ENCODE measurements at regions not wholly inside any gene's neighbourhood (a gene's known extent, or its start where the extent isn't known, plus 50 kb on each side); places are given as distances from the start of the nearest gene placed in this dataset.
"Not testable (repeated sequence)": the region's sequence is repeated elsewhere in the genome, so short reads cannot be mapped to it uniquely, and the experiment has no call there.

DNA sequence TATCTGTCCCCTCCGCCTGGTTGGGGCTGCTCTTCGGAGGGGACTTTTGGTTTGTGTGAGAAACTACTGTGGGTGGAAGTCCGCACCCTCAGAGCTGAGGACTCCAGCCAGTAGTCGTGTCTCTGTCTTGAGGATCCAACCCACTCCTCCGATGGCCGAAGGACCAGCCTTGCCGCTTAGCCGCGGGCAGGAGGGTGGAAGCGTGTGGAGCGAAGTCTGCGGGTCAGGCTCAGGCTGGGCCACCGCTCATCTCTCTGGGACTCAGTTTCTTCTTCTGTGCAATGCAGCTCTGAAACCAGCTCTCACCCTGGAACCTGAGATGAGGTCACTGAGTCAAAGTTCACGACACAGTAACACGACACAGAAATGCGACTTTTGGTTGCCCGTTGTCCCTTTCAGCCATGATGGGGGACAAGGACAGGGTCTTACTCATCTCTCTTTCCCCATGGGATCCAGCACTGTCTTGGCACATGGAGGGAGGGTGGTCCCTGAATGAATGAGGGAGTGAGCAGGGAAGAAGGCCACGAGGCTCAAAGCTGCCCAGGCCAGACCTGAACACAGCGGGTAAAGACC lies 133.3 kb upstream of the PODXL start:
- no peak for DNase-seq (ENCODE audit: low read depth in 4 of 4, low spot score in 3 of 4)

DNA sequence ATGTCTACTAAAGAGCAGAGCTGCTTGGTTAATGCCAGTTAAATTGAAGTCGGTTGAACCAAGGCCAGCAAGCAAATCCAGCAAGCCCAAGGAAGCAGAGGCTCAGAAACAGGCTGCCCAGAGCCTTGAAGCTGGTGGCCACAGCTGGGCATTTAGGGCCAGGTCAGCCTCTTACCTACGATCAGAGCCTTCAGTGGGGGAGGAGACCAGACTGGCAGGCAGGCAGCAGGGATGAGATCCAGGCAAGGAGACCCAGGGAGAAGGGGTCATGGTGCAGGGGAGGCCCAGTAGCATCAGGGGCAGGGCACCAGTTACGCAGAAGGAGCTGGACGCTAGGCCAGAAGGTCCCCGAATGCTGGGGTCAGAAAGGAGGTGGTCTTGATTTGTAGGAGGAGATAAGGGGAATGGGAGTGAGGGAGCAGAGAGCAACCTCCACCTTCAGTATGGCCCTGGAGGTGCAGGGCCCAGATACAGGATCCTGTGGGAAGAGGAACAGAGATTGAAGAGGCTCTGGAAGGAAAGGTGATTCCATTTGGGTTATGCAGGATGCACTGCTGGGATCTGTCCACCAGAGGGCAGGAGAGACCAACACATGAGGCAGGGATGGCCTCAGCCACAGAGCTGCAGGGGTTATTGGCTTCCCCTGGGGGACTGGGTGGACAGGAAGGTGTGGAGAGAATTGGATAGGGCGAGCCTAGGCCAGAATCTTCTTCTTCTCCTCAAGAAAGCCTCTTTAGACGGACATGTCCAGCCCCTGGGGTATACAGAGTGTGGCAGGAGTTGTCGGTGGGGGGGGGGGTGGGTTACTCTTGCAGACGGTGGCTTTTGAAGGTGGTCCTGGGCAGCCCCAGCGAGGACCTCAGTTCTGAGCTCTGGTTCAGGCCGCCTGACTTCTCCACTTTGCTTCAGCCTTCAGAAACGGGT lies 132.6 kb upstream of the PODXL start:
- peak in 2 of 4 donors; percentile 22 to 36 for DNase-seq (ENCODE audit: low read depth in 4 of 4, low spot score in 3 of 4)

DNA sequence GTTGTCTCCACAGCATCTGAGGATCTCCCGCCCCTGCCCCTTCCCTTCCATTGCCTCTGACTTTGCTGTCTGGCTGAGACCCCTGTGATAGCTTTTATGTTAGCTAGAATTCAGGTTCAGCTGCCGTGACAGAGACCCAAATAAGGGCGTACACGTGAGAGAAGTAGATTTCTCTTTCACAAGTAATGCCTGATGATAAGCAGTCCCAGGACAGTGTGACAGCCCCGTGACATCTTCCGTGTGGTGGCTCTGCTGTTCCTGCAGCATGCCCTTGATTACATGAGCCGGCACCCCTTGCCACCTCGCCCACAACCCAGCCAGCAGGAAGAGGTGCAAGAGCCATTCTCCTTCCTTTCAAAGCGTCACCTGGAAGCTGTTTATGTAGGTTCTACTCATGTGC lies 130.9 kb upstream of the PODXL start:
- DNase-seq (ENCODE audit: low read depth in 4 of 4, low spot score in 3 of 4) = no peak

DNA sequence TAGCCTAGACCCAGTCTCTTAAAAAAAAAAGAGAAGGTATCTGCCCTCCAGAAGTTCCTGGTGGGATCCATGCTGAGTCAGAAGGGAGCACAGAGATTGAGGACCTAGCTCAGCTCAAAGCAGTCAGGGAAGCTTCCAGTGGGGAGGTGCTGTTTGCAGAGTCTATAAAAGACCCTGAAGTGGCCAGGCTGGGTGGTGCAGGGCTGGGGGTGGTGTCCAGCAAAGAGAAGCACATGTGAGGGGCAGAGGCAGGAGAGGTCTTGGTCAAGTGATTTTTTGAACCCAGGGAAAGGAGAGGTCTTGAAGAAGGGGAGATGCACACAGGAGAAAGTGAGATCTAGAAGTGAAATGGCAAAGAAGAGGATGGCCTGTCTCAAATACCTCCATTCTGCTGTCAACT lies 130.4 kb upstream of the PODXL start:
- no peak for DNase-seq (ENCODE audit: low read depth in 4 of 4, low spot score in 3 of 4)

DNA sequence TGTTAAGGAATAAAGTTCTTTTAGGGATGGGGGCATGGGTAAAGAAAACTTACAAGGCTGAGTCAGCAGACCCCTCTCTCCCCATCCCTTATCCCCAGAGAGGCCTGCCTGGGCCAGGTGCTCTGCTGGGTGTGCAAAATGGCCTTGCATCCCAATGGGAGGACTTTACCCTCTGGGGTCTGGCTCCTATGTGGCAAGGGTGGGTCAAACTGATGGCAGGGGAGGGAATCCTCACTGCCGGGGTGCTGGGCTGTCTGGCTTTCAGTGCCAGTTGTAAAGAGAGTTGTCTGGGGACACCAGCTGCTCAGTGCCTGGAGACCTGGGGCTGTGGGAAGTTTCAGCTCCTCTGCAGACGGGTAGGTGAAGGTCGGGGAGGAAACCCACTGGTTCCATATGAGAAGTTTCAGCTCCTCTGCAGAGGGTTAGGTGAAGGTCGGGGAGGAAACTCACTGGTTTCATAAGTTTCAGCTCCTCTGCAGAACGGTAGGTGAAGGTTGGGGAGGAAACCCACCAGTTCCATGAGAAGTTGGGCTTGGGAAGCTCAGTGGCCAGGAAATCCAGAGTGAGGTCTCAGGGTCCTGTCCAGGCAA lies 127.2 kb upstream of the PODXL start:
- DNase-seq (ENCODE audit: low read depth in 4 of 4, low spot score in 3 of 4) = no peak

DNA sequence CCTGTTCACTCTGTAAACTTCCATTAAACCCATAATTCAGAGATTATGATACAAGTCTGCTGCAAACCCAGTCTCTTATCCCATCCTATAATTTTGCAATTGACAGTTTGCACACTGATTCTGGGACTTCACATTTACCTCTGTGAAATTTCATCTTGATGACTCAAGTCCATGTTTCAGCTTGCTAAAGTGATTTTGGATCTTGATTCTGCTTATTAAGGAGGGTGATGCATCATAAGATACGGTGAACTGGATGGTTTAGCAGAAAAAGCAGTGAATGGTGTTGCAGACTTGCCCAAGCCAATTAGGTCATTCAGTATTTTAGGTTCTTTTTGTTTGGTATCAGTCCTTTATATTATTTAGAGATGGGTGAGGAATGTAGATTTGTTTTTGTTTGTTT lies 125.5 kb upstream of the PODXL start:
- no peak for DNase-seq (ENCODE audit: low read depth in 4 of 4, low spot score in 3 of 4)

DNA sequence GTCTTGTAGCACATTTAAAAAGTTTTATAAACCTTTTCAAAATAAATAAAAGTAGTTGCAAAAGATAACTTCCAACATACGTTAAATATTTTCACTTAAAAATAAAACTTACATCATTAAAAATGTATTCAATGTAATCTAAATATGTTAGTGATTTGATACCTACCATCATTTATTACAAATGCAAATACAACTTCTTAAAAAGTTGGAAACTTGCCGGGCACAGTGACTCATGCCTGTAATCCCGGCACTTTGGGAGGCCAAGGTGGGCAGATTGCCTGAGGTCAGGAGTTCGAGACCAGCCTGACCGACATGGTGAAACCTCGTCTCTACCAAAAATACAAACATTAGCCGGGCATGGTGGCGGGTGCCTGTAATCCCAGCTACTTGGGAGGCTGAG lies 122.6 kb upstream of the PODXL start:
- DNase-seq (ENCODE audit: low read depth in 4 of 4, low spot score in 3 of 4) = not testable (repeated sequence)

DNA sequence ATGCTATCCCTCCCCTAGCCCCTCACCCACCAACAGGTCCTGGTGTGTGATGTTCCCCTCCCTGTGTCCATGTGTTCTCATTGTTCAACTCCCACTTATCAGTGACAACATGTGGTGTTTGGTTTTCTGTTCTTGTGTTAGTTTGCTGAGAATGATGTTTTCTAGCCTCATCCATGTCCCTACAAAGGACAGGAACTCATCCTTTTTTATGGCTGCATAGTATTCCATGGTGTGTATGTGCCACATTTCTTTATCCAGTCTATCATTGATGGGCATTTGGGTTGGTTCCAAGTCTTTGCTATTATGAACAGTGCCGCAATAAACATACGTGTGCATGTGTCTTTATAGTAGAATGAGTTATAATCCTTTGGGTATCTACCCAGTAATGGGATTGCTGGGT lies 120.4 kb upstream of the PODXL start:
- DNase-seq (ENCODE audit: low read depth in 4 of 4, low spot score in 3 of 4) = not testable (repeated sequence)

DNA sequence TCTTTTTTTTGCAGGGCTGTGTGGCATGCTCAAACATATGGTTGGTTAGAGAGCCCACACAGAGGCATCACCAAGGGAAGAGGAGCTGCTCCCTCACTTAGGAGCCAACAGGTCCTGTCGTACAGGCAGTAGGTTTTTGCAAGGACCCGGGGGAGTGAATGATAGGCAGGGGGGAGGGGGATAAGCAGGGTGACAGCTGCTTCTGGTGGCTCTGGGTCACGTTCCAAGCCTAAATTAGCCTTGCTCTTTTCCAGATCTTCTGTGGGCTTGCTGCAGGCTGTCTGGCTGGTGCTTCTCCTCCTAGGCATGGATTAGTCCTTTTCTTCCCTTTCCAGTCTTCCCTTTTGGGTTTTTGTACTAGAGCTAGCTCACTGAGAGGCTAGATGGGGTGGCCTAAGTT lies 117.7 kb upstream of the PODXL start:
- DNase-seq (ENCODE audit: low read depth in 4 of 4, low spot score in 3 of 4) = no peak

DNA sequence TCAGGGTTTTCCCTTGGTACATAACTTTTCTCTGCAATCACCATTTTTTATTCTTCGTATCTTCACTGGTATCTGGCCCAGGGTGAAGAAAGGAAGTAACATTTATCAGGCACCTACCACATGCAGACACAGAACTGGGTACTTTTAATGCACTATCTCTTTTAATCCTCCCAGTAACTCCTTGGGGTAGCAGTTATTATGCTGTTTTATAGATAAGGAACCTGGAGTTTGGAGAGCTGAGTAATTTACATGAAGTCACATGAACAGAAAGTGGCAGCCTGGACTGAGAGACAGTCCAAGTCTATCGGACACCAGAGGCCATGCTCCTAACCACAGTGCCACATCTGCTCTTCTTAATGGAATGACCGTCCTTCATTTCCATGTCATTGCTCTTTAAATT lies 117.1 kb upstream of the PODXL start:
- no peak for DNase-seq (ENCODE audit: low read depth in 4 of 4, low spot score in 3 of 4)

DNA sequence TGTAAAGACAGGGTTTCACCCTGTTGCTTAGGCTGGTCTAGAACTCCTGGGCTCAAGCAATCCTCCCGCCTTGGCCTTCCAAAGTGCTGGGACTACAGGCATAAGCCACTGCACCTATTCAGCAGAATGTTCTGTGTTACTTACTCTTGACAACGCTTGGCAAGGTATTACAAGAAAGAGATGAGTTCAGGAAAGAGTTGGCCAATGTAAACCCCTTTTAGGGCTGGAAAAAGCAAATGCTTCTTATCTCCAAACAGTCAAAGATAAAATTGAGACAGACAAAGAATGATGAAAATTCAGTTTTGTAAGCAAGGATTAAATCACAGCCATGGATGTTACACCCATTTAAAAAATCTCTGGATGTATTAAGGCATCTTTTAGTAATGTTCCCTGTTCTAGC lies 114.0 kb upstream of the PODXL start:
- DNase-seq (ENCODE audit: low read depth in 4 of 4, low spot score in 3 of 4) = no peak

DNA sequence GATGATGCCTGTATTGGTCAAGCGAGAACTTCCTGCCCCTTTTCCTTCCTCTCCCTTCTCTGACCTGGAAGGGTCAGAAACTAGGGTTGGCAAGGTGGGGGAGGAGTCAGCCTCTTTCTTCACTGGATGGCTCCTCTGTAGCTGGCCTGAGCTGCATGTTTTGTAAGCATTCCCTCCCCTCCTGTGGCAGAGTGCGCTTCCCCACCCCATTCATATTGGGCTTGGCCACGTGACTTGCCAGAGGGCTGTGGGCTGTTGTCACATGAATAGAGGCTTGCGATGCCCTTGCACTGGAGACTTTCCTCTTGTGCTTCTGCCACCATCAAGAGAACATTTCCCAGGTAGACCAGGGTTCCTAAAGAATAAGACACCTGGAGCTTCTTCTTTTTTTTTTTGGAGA lies 111.3 kb upstream of the PODXL start:
- DNase-seq (ENCODE audit: low read depth in 4 of 4, low spot score in 3 of 4) = no peak

DNA sequence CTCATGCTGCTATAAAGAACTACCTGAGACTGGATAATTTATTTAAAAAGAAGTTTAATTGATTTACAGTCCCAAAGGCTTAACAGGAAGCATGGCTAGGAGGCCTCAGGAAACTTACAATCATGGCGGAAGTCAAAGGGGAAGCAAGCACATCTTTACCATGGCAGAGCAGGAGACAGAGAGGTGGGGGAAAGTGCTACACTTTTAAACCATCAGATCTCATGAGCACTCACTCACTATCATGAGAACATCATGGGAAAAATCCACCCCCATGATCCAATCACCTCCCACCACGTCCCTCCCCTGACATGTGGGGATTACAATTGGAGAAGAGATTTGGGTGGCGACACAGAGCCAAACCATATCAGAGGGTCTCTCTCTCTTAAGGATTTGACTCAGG lies 108.6 kb upstream of the PODXL start:
- no peak for DNase-seq (ENCODE audit: low read depth in 4 of 4, low spot score in 3 of 4)

DNA sequence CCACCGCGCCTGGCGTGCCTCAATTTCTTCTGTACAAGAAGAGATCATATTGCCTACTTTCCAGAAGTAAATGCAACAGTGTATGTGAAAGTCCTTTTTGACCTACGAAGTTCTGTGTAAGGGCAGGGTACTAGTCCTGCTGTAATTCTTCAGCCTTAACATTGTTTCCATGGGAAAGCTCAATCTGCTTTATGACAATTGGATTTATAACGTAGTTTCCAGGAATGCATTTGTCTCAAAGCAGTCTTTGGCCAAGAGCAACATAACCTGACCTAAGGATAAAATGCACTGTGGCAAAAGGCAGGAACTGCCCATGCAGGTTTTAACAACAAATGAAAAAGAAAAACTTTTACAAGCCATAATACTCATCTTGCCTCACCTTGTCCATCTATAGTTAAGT lies 108.1 kb upstream of the PODXL start:
- no peak for DNase-seq (ENCODE audit: low read depth in 4 of 4, low spot score in 3 of 4)

DNA sequence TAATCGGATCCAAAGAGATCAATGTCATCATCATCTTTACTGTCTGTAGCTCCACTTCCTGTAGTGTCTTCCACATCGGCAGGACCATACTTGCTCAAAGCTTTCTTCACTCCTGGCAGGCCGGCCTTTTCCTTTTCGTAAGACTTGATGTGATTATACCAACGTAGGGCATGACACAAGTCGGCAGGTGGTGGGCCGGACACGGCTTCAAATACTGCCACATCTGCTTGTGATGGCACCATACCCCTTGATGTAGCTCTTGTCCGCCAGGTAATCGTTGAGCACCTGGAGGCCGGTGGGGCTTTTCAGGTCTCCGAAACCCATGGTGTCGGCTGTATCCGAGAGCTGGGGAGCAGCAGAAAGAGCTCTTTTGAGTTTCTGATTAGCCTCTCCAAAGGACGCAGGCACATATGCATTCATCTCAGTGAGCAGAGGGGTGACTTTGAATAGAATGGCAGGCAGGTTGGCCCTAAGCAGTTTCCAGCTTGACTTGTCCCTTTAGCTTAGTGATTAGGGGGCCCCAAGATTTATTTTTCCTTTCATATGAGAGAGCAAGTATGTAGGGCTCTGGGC lies 106.0 kb upstream of the PODXL start:
- not testable (repeated sequence) for DNase-seq (ENCODE audit: low read depth in 4 of 4, low spot score in 3 of 4)

DNA sequence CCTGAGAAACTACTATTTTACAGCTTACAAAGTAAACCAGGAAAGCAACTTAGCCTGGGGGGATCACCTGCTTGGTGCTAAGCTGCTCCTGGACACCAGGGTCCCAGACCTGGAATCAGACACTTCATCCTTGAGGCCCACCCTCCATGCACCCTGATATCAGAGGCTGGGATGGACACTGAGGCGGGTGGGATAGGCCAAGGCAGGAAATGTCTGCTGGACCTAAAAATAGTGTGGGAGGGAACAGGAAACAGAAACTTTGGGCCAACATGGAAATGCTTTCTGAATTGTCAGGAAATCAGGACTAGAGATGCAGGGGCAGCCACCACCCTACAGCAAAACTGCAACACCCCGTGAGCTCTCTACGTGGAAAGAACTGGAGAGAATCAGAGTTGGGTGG lies 101.5 kb upstream of the PODXL start:
- DNase-seq (ENCODE audit: low read depth in 4 of 4, low spot score in 3 of 4) = no peak

DNA sequence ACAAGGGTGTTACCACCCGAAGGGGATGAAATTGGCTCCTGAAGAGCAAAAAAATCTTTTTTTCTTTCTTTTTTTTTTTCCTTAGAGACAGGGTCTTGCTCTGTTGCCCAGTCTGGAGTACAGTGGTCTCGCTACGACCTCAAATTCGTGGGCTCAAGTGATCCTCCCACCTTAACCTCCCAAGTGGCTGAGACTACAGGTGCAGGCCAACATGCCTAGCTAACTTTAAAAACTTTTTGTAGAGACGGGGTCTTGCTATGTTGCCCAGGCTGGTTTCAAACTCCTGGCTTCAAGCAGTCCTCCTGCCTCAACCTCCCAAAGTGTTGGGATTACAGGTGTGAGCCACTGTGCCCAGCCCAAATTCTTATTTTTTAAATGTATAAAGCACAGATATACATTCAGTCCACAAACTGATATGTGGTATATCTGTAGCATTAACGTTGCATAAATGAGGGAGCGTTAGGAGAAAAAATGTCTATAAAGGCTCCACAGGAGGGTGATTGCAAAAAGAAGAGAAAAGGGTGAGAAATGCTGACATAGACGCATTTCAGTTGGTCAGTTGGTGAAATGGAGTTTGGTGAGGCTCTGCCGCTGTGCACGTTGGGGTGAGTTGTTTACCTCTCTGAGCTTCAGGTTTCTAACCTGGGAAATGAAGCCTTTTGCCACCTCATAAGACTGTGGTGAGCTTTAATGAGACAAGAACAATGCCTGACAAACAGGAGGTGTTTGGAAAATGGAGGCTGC lies 100.7 kb upstream of the PODXL start:
- DNase-seq (ENCODE audit: low read depth in 4 of 4, low spot score in 3 of 4) = no peak

DNA sequence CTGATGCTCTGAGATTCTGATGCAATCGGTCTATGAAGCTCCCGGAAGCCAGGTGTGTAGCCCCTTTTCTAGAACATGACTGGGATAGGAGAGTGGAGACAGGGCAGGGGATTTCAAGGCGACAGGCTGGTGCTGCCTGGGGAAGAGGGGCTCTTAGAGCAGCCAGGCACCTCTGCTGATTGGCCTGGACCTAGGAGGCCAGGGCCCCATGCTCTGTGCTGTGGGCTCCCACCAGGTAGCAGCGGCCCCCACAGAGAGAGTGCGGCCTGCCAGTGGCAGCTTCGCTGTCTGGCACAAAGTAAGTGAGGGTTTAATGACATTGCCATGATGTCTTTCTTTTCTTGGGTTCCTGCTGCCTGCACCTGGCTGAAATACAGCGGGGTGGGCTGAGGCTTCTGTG lies 99.4 kb upstream of the PODXL start:
- no peak for DNase-seq (ENCODE audit: low read depth in 4 of 4, low spot score in 3 of 4)

DNA sequence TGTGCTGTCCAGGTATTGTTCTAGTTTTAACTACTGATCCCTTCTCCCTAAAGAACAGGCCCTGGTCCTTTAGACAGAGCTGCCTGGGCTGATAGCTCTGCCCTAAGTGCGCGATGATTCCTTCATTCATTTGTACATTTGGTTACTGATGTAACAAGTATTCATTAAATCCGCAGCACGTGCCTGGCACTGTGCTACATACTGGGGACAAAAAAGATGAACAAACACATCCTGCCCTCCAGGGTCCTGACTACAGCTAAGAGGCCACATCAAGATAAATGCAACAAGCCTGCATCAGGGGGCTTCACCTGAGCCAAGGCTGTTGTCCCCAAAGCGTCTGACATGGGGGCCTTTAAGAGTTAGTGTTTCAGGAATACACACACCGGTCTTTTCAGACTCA lies 99.0 kb upstream of the PODXL start:
- DNase-seq (ENCODE audit: low read depth in 4 of 4, low spot score in 3 of 4) = no peak

DNA sequence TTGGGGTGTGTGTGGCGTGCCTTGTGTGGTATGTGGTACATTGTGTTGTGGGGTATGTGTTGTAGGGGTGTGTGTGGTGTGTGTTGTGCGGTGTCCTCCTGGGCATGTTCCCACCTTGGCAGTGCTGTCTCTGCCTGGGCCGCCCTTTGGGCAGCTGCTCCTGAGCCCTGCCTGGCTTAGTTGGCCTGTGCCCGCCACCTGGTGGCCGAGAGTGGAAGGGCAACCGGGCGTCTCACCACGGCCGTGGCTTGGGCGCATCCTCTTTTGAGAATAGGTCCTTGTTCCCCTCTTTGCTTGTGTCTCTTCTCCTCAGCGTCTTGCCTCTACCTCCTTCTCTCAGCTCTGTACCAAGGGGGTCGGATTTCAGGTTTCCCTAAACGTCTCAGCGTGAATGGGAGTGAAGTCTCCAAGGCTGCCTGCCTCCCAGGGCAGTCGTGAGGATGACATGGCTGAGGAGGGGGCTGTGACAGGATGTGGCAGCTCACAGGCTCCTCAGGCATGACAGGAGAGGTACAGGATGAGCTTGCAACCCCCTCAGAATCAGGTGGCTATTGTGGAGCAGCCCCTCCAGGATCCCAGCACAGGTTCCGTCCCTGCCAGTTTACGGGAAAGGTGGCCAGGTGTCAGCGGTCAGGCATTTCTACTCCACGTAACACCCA lies 98.4 kb upstream of the PODXL start:
- peak in 1 of 4 donors; percentile 41 for DNase-seq (ENCODE audit: low read depth in 4 of 4, low spot score in 3 of 4)

DNA sequence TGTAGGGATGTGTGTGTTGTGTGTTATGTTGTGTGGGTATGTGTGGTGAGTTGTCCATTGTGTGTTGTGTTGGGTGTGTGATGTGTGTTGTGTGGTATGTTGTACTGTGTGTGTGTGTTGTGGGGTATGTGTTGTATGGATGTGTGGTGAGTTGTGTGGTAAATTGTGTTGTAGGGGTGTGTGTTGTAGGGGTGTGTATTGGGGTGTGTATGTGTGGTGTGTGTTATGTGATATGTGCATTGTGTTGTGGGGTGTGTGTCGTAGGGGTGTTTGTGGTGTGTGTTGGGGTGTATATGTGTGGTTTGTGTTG lies 97.8 kb upstream of the PODXL start:
- no peak for DNase-seq (ENCODE audit: low read depth in 4 of 4, low spot score in 3 of 4)
